Uterus (tissue), 2 donors: ENCODE measurements at regions not wholly inside any gene's neighbourhood (a gene's known extent, or its start where the extent isn't known, plus 50 kb on each side); places are given as distances from the start of the nearest gene placed in this dataset.

ENCODE experiments used
- CTCF ChIP-seq, 4 experiments: fragments of 200-600 bp in 2 of 4; fragments of 450-650 bp in 2 of 4; sonication (generic) in 2 of 4; IDR thresholded peaks; one replicate each; pipeline ENCODE4 v1.5.1; 2016 to 2019; ENCODE audit warnings: antibody characterized with exemption in 4 of 4, mild to moderate bottlenecking in 2 of 4, moderate library complexity in 1 of 4
- POLR2A ChIP-seq, 2 donors: fragments of 450-650 bp; IDR thresholded peaks; one replicate each; pipeline ENCODE4 v1.6.1; 2016; ENCODE audit warnings: antibody characterized with exemption in 2 of 2, mild to moderate bottlenecking in 1 of 2, moderate library complexity in 1 of 2

- TF ChIP-seq CTCF (IDR thresholded peaks at IDR 0.05) (no peak), POLR2A (IDR thresholded peaks at IDR 0.05) (no peak)
Measured at GRCh38 chr10:57334523-57334922, 933.2 kb downstream of the IPMK start.
